ENCODE measurements at regions not wholly inside any gene's neighbourhood (a gene's known extent, or its start where the extent isn't known, plus 50 kb on each side); places are given as distances from the start of the nearest gene placed in this dataset.
"Not testable (repeated sequence)": the region's sequence is repeated elsewhere in the genome, so short reads cannot be mapped to it uniquely, and the experiment has no call there.

DNA sequence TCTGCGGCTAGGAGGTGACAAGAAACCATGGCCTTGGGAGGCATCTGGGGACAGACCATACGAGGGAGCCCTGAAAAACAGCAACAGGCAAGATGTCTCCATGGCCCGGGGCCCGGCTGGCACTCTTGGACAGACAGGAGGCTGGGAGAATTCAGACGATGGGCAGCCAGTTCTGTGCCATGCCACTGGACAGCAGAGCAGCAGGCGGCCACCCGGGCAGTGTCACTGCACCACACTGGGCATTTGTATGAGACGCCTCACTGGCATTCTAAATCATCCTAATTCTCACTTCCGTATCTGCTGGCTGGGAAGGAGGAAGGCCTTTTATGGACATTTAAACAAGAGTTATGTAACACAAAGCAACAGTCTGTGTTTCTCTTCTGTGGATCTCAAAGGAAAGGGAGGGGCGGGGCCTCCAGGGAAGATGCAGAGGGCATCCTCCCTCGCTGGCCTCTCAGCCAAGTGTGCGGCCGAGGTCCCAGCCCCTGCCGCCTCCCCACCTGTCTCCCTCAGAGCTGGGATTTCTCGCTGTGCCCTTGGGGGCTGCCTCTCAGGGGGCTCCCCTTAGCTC lies 350.3 kb downstream of the SHANK2 start:
- H2BK12ac ChIP-seq (ENCODE audit: low read length), result no peak overlapping the region
- H3K27me3 ChIP-seq (ENCODE audit: control insufficient read depth in 3 of 3, insufficient read depth in 3 of 3, low read depth in 1 of 3, low read length in 3 of 3), result no peaks in the 10 kb centered on the region
- H3K4me1 ChIP-seq (ENCODE audit: control insufficient read depth in 2 of 2, insufficient read depth in 1 of 2, low read depth in 1 of 2, low read length in 2 of 2), result peaks cover 10 to 24% of the 10 kb centered on the region in 2 donors
- no peak overlapping the region for H3K4me2 ChIP-seq (ENCODE audit: insufficient read depth, low read length, poor library complexity, severe bottlenecking)
- no peaks in the 10 kb centered on the region for H3K36me3 ChIP-seq (replicated peaks in 1 of 2; ENCODE audit: control insufficient read depth in 2 of 2, insufficient read depth in 2 of 2, low read length in 2 of 2)
- no peak overlapping the region for H4K91ac ChIP-seq (ENCODE audit: low read depth, low read length, poor library complexity)
- no peak overlapping the region for H3K18ac ChIP-seq (ENCODE audit: low read length)
- H2AFZ ChIP-seq (ENCODE audit: low read length), result peak overlapping the region; percentile 70
- no peak overlapping the region for H4K8ac ChIP-seq (ENCODE audit: low read depth, low read length)
- no peaks in the 10 kb centered on the region for H3K79me1 ChIP-seq (ENCODE audit: low read depth, low read length)
- H2BK120ac ChIP-seq (ENCODE audit: low read depth, low read length), result no peak overlapping the region
- no peak for DNase-seq (ENCODE audit: low spot score)
- H2BK15ac ChIP-seq (ENCODE audit: low read length), result no peak overlapping the region
- no peak overlapping the region for H3K27ac ChIP-seq (replicated peaks; ENCODE audit: low read length)
- H3K9ac ChIP-seq (ENCODE audit: low read depth, low read length, poor library complexity), result no peak overlapping the region
- H2BK5ac ChIP-seq (ENCODE audit: low read length), result no peak overlapping the region
- no CpG with 5 or more reads among the region's 15 CpGs for WGBS, 2 donors (ENCODE audit: extremely low coverage in 2 of 2, insufficient read length in 2 of 2, insufficient replicate concordance in 1 of 2)
- no peak overlapping the region for H3K4me3 ChIP-seq (ENCODE audit: low read length in 2 of 2)
- peak overlapping the region; percentile 33 for H2AK5ac ChIP-seq (ENCODE audit: low read depth, low read length)
- H3K9me3 ChIP-seq (replicated peaks in 1 of 2; ENCODE audit: control insufficient read depth in 2 of 2, insufficient read depth in 1 of 2, low read depth in 1 of 2, low read length in 2 of 2), result peaks cover 3 to 4% of the 10 kb centered on the region in 2 donors
- no peak overlapping the region for H3K23ac ChIP-seq (ENCODE audit: low read depth, low read length, poor library complexity)
- H3K4ac ChIP-seq (ENCODE audit: low read length), result peak overlapping the region; percentile 70
- H3K14ac ChIP-seq (ENCODE audit: low read length), result peak overlapping the region; percentile 25

DNA sequence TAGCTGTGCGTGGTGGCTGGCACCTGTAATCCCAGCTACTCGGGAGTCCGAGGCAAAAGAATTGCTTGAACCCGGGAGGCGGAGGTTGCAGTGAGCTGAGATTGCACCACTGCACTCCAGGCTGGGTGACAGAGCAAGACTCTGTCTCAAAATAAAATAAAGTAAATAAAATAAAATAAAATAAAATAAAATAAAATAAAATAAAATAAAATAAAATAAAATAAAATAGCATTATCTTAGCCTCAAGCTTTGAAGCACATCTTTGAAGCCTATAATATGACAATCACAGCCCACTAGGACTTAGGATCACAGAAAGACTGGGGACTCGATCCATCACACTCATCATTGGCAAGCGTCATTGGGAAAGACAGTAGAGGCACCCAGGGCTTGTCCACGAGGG lies 349.1 kb downstream of the SHANK2 start:
- not testable (repeated sequence) for H3K4me3 ChIP-seq (ENCODE audit: low read length in 2 of 2); H3K4ac ChIP-seq (ENCODE audit: low read length); H2BK5ac ChIP-seq (ENCODE audit: low read length); H2BK120ac ChIP-seq (ENCODE audit: low read depth, low read length); H2BK15ac ChIP-seq (ENCODE audit: low read length); H2BK12ac ChIP-seq (ENCODE audit: low read length); H3K23ac ChIP-seq (ENCODE audit: low read depth, low read length, poor library complexity); H2AFZ ChIP-seq (ENCODE audit: low read length); H4K8ac ChIP-seq (ENCODE audit: low read depth, low read length); H3K79me1 ChIP-seq (ENCODE audit: low read depth, low read length); H3K9me3 ChIP-seq (replicated peaks in 1 of 2; ENCODE audit: control insufficient read depth in 2 of 2, insufficient read depth in 1 of 2, low read depth in 1 of 2, low read length in 2 of 2); H3K14ac ChIP-seq (ENCODE audit: low read length); DNase-seq (ENCODE audit: low spot score); H3K27me3 ChIP-seq (ENCODE audit: control insufficient read depth in 3 of 3, insufficient read depth in 3 of 3, low read depth in 1 of 3, low read length in 3 of 3); H2AK5ac ChIP-seq (ENCODE audit: low read depth, low read length); H3K27ac ChIP-seq (replicated peaks; ENCODE audit: low read length); H4K91ac ChIP-seq (ENCODE audit: low read depth, low read length, poor library complexity); H3K4me2 ChIP-seq (ENCODE audit: insufficient read depth, low read length, poor library complexity, severe bottlenecking); H3K36me3 ChIP-seq (replicated peaks in 1 of 2; ENCODE audit: control insufficient read depth in 2 of 2, insufficient read depth in 2 of 2, low read length in 2 of 2); H3K9ac ChIP-seq (ENCODE audit: low read depth, low read length, poor library complexity)
- WGBS, 2 donors (ENCODE audit: extremely low coverage in 2 of 2, insufficient read length in 2 of 2, insufficient replicate concordance in 1 of 2), result no CpG with 5 or more reads among the region's 8 CpGs
- Histone ChIP-seq H3K18ac (ENCODE audit: low read length) (peak overlapping the region; percentile 55), H3K4me1 (ENCODE audit: control insufficient read depth in 2 of 2, insufficient read depth in 1 of 2, low read depth in 1 of 2, low read length in 2 of 2) (peaks cover 10 to 25% of the 10 kb centered on the region in 2 donors)

- no peaks in the 10 kb centered on the region for H3K79me1 ChIP-seq (ENCODE audit: low read depth, low read length)
- peak overlapping the region; percentile 73 for H2BK12ac ChIP-seq (ENCODE audit: low read length)
- peak overlapping the region; percentile 40 for H3K9ac ChIP-seq (ENCODE audit: low read depth, low read length, poor library complexity)
- H3K18ac ChIP-seq (ENCODE audit: low read length), result peak overlapping the region; percentile 88
- no peaks in the 10 kb centered on the region for H3K36me3 ChIP-seq (replicated peaks in 1 of 2; ENCODE audit: control insufficient read depth in 2 of 2, insufficient read depth in 2 of 2, low read length in 2 of 2)
- no peaks in the 10 kb centered on the region for H3K27me3 ChIP-seq (ENCODE audit: control insufficient read depth in 3 of 3, insufficient read depth in 3 of 3, low read depth in 1 of 3, low read length in 3 of 3)
- peak overlapping the region; percentile 43 for H2BK120ac ChIP-seq (ENCODE audit: low read depth, low read length)
- H2BK15ac ChIP-seq (ENCODE audit: low read length), result peak overlapping the region; percentile 69
- H2AFZ ChIP-seq (ENCODE audit: low read length), result no peak overlapping the region
- no peak overlapping the region for H4K8ac ChIP-seq (ENCODE audit: low read depth, low read length)
- H3K4me3 ChIP-seq (ENCODE audit: low read length in 2 of 2), result no peak overlapping the region
- no peak for DNase-seq (ENCODE audit: low spot score)
- H3K27ac ChIP-seq (replicated peaks; ENCODE audit: low read length), result peak overlapping the region; percentile 36
- H3K4me1 ChIP-seq (ENCODE audit: control insufficient read depth in 2 of 2, insufficient read depth in 1 of 2, low read depth in 1 of 2, low read length in 2 of 2), result peaks cover 10 to 18% of the 10 kb centered on the region in 2 donors
- no CpG with 5 or more reads among the region's 12 CpGs for WGBS, 2 donors (ENCODE audit: extremely low coverage in 2 of 2, insufficient read length in 2 of 2, insufficient replicate concordance in 1 of 2)
- H2AK5ac ChIP-seq (ENCODE audit: low read depth, low read length), result peak overlapping the region; percentile 81
- peak overlapping the region; percentile 91 for H3K14ac ChIP-seq (ENCODE audit: low read length)
- no peak overlapping the region for H4K91ac ChIP-seq (ENCODE audit: low read depth, low read length, poor library complexity)
- H3K9me3 ChIP-seq (replicated peaks in 1 of 2; ENCODE audit: control insufficient read depth in 2 of 2, insufficient read depth in 1 of 2, low read depth in 1 of 2, low read length in 2 of 2), result no peaks in the 10 kb centered on the region
- no peak overlapping the region for H3K23ac ChIP-seq (ENCODE audit: low read depth, low read length, poor library complexity)
- H3K4me2 ChIP-seq (ENCODE audit: insufficient read depth, low read length, poor library complexity, severe bottlenecking), result no peak overlapping the region
- no peak overlapping the region for H2BK5ac ChIP-seq (ENCODE audit: low read length)
- H3K4ac ChIP-seq (ENCODE audit: low read length), result peak overlapping the region; percentile 72
Measured at GRCh38 chr11:70906101-70906500, 346.3 kb downstream of the SHANK2 start.

DNA sequence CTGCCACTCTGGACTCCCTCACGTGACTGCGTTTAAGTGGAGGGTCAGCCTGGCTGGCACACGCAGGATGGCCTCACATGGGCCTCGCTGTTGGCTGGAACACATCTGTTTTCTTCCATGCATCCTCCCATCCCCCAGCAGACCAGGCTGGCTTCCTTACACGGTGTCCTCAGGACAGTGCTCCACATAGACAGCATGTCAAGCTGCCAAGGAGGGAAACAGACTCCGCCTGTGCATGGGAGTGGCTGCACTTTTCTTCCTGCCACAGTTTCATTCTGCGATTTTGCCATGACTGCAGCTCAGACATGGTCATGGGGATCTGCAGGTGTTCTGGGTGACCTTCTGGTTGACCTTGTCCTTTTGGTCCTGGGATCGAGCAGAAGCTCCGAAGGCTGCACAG lies 344.2 kb downstream of the SHANK2 start:
- no peak for DNase-seq (ENCODE audit: low spot score)
- H2AK5ac ChIP-seq (ENCODE audit: low read depth, low read length), result no peak overlapping the region
- no peaks in the 10 kb centered on the region for H3K36me3 ChIP-seq (replicated peaks in 1 of 2; ENCODE audit: control insufficient read depth in 2 of 2, insufficient read depth in 2 of 2, low read length in 2 of 2)
- H3K23ac ChIP-seq (ENCODE audit: low read depth, low read length, poor library complexity), result no peak overlapping the region
- peak overlapping the region; percentile 62 for H3K18ac ChIP-seq (ENCODE audit: low read length)
- H3K9me3 ChIP-seq (replicated peaks in 1 of 2; ENCODE audit: control insufficient read depth in 2 of 2, insufficient read depth in 1 of 2, low read depth in 1 of 2, low read length in 2 of 2), result no peaks in the 10 kb centered on the region
- no peak overlapping the region for H3K14ac ChIP-seq (ENCODE audit: low read length)
- no peak overlapping the region for H2BK15ac ChIP-seq (ENCODE audit: low read length)
- H3K4ac ChIP-seq (ENCODE audit: low read length), result no peak overlapping the region
- no peak overlapping the region for H4K8ac ChIP-seq (ENCODE audit: low read depth, low read length)
- H2AFZ ChIP-seq (ENCODE audit: low read length), result no peak overlapping the region
- WGBS, 2 donors (ENCODE audit: extremely low coverage in 2 of 2, insufficient read length in 2 of 2, insufficient replicate concordance in 1 of 2), result no CpG with 5 or more reads among the region's 9 CpGs
- no peak overlapping the region for H2BK5ac ChIP-seq (ENCODE audit: low read length)
- no peak overlapping the region for H3K27ac ChIP-seq (replicated peaks; ENCODE audit: low read length)
- H3K79me1 ChIP-seq (ENCODE audit: low read depth, low read length), result no peaks in the 10 kb centered on the region
- no peak overlapping the region for H3K4me2 ChIP-seq (ENCODE audit: insufficient read depth, low read length, poor library complexity, severe bottlenecking)
- H3K4me3 ChIP-seq (ENCODE audit: low read length in 2 of 2), result peak overlapping the region in 1 of 2 donors; percentile 58
- no peak overlapping the region for H3K9ac ChIP-seq (ENCODE audit: low read depth, low read length, poor library complexity)
- H3K4me1 ChIP-seq (ENCODE audit: control insufficient read depth in 2 of 2, insufficient read depth in 1 of 2, low read depth in 1 of 2, low read length in 2 of 2), result peaks cover 0 to 10% of the 10 kb centered on the region in 2 donors
- H4K91ac ChIP-seq (ENCODE audit: low read depth, low read length, poor library complexity), result peak overlapping the region; percentile 56
- no peak overlapping the region for H2BK120ac ChIP-seq (ENCODE audit: low read depth, low read length)
- no peak overlapping the region for H2BK12ac ChIP-seq (ENCODE audit: low read length)
- no peaks in the 10 kb centered on the region for H3K27me3 ChIP-seq (ENCODE audit: control insufficient read depth in 3 of 3, insufficient read depth in 3 of 3, low read depth in 1 of 3, low read length in 3 of 3)
